Large intestine (tissue), 3 donors: ENCODE measurements at regions not wholly inside any gene's neighbourhood (a gene's known extent, or its start where the extent isn't known, plus 50 kb on each side); places are given as distances from the start of the nearest gene placed in this dataset.

Experiments used
- DNase-seq, 2 donors: peaks; one replicate each; pipeline versions ENCODE4 v3.0.0 to v3.0.0-alpha.2; 2013
- H3K27ac ChIP-seq: one replicate; pipeline ENCODE4 v1.5.1; 2013; ENCODE audit warnings: low read length
- H3K27me3 ChIP-seq: 2 replicates; pipeline ENCODE4 v1.6.1; 2013; ENCODE audit warnings: low read length; ENCODE audit not compliant: control insufficient read depth, insufficient read depth
- H3K36me3 ChIP-seq: 2 replicates; pipeline ENCODE4 v1.6.1; 2013; ENCODE audit warnings: low read length; ENCODE audit not compliant: control insufficient read depth, insufficient read depth
- H3K4me1 ChIP-seq: one replicate; pipeline ENCODE4 v1.6.1; 2013; ENCODE audit warnings: low read length; ENCODE audit not compliant: control insufficient read depth, insufficient read depth
- H3K4me3 ChIP-seq: one replicate; pipeline ENCODE4 v1.5.1; 2013; ENCODE audit warnings: low read length
- H3K9me3 ChIP-seq: one replicate; pipeline ENCODE4 v1.6.1; 2013; ENCODE audit warnings: mild to moderate bottlenecking, low read depth, low read length, moderate library complexity; ENCODE audit not compliant: control insufficient read depth
- WGBS: methylation state at CpG from one replicate; pipeline ENCODE4 v1.1.5; 2013; ENCODE audit warnings: low lambda C conversion rate; ENCODE audit not compliant: insufficient coverage; 5-methylcytosine and 5-hydroxymethylcytosine counted together

DNA sequence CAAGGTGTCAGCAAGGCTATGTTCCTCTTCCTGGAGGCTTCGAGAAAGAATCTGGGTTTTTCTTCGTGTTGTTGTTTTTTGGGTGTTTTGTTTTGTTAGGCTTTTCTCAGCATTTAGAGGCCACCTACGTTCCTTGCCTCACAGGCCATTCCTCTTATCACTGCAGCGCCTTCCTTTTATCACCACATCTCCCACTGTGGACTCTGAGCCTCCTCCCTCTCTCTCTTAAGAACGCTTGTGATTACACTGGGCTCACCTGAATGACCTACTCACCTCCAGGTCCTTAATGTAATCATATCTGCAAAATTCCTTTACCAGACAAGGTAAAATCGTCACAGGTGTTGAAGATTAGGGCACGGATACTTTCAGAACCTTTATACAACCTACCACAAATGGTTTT, 340.8 kb downstream of the DTWD2 start:
- DNase-seq: peak; percentile 24 to 60
- Histone ChIP-seq H3K4me3 (no peak overlapping the region), H3K27me3 (no peaks in the 10 kb centered on the region), H3K27ac (peak overlapping the region; percentile 3), H3K4me1 (peaks cover 11% of the 10 kb centered on the region), H3K36me3 (no peaks in the 10 kb centered on the region), H3K9me3 (no peaks in the 10 kb centered on the region)
- 17% methylated on average over 1 of the region's 7 CpGs for WGBS

DNA sequence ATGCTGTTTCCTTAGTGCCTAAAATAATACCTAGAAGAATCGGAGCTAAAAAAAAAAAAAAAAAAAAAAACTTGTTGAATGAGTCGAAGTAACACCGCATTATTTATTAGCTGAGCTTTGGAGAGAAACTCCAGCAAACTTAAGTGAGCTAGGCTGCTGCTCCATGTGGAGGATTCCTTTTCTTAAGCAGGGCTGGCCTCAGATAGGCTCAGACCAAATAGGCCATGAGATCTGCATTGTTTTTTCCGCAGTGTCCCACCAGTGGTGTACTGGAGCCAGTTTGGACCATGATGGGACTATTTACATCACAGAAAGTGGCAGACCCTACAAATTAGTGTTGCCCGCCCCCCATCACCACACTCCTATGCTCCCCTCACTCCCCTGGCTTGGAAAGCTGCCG, 341.4 kb downstream of the DTWD2 start:
- no peaks in the 10 kb centered on the region for H3K9me3 ChIP-seq
- no peak overlapping the region for H3K27ac ChIP-seq
- peaks cover 11% of the 10 kb centered on the region for H3K4me1 ChIP-seq
- H3K4me3 ChIP-seq: no peak overlapping the region
- H3K27me3 ChIP-seq: no peaks in the 10 kb centered on the region
- no peak for DNase-seq
- H3K36me3 ChIP-seq: no peaks in the 10 kb centered on the region
- no CpG with 5 or more reads among the region's 6 CpGs for WGBS

DNA sequence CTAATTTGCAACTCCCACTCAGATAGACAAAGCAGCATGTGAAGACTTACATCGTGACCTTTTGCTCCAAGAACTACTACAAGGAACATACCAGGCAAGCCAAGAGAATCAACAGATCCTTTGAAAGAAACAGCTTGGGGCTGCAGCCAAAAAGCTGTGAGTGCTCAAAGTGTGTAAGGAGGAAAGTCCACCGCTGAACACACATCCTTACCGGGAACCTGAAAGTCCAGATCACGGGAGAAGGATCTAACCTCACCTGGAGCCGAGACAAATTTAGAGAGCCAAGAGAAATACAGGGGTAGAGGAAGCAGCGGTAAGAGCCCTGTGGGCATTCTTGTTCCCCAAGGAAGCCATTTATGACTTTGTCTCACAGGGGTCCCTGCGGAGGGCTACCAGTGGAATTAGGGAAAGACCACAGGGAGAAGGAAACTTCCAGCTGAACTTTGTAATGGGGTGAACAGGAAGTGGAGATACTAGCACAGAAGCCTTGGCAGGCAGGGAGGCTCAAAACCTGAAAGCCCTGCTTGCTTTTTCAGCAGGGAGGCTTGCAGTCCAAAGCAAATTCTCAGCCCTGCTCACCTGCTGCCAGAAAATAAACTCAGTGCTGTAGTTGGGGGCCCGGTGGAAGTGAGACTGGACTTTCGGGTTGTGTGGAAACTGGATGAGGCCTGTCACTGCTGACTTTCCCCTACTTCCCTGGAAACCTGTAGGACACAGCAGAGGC, 350.2 kb downstream of the DTWD2 start:
- no peak for DNase-seq
- Histone ChIP-seq H3K27me3 (no peaks in the 10 kb centered on the region), H3K9me3 (peaks cover 3% of the 10 kb centered on the region), H3K4me3 (no peak overlapping the region), H3K27ac (no peak overlapping the region), H3K36me3 (no peaks in the 10 kb centered on the region), H3K4me1 (no peaks in the 10 kb centered on the region)
- WGBS: 100% methylated on average over 1 of the region's 9 CpGs

DNA sequence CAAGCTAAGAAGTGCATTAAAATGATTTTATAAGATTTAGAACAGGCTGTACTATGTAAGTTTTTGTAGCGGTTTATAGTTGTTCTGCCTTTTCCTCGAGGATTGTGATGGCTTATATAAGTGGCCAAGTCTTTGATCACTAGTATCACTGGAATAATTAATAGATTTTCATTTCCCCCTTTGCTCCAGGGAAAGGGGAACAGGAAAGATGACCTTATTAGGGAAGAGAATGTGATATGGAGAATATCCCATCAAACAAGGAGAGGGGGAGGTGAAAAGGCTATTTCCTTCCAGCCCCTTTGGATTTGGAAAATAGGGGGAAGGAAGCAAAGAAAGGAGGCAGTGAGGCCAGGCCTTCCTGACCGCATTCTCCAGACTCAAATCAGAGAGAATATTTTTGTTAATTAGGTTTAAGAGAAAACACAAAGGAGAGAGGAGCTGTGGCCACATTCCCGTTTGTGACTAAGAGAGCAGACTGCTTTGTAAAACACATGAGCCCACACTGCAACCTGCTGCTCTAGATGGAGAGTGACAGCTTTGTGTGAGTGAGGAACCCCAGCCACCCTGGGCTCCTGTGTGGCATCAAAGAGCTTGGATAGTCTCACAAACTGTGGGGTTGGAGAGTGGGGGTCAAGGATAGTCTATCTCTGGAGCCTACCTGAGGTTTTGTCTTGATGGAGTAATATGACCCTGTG, 359.5 kb downstream of the DTWD2 start:
- Histone ChIP-seq H3K9me3 (no peaks in the 10 kb centered on the region), H3K27me3 (no peaks in the 10 kb centered on the region), H3K36me3 (no peaks in the 10 kb centered on the region), H3K27ac (no peak overlapping the region), H3K4me3 (no peak overlapping the region), H3K4me1 (no peaks in the 10 kb centered on the region)
- WGBS: 70% methylated on average over 2 of the region's 4 CpGs
- DNase-seq: no peak

DNA sequence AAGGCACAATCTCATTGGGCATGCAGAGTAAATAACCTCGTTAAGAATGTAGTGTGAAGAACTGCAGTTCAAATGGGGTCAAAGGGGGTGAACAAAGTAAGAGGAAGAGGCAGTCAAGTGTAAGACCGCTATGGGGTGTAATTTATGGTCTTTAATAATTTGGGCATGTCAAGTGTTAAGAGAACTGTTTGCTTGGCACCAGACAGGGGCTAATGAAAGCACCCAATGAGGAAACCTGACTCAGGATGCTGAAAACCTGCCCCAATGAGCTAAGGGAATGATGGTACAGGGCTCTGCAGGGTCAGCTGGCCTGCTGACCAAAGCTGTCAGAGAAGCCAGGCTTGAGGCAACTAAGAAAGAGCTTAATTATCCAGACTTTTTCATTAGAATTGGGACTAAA, 368.1 kb downstream of the DTWD2 start:
- Histone ChIP-seq H3K36me3 (no peaks in the 10 kb centered on the region), H3K4me3 (no peak overlapping the region), H3K9me3 (no peaks in the 10 kb centered on the region), H3K4me1 (no peaks in the 10 kb centered on the region), H3K27me3 (no peaks in the 10 kb centered on the region), H3K27ac (no peak overlapping the region)
- WGBS: 50% methylated on average over 1 of the region's 2 CpGs
- DNase-seq: no peak

DNA sequence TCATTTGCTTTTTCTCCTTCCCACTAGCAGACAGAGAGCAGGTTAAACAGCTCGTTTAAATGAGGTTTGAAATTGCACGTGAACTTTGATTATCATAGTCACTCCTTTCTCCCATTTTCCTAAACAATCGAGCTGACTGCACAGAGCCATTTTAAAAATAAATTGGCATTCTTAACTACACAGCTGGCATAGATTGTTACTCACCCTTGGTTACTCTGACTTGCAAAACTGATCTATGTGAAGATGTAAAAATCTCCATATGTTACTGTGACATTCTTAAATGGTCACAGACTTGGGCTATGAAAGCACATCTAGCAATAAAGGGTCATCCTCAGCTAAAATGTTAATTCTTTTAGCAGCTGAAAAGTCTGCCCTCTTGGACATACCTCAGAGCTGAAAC, 368.5 kb downstream of the DTWD2 start:
- Histone ChIP-seq H3K9me3 (no peaks in the 10 kb centered on the region), H3K4me1 (no peaks in the 10 kb centered on the region), H3K36me3 (no peaks in the 10 kb centered on the region), H3K27ac (no peak overlapping the region), H3K27me3 (no peaks in the 10 kb centered on the region), H3K4me3 (no peak overlapping the region)
- no peak for DNase-seq
- no CpG with 5 or more reads among the region's 3 CpGs for WGBS

DNA sequence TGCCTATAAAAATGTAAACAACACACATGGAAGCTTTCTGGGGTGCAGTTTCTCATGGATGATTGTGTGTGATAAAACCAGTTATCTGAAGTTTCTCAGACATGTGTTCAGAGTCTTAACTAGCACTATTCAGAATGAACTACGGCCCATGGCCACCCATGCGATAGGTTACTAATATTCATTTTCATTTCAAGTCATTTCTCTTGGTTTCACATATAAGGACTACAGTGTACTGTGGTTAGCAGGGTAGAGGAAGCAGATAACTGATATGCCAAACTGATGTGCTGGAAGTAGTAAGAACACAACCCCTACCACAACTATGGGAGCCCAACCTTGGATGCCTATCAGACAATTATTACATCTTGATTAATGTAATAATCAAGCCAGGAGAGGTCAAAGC, 372.1 kb downstream of the DTWD2 start:
- no CpG with 5 or more reads among the region's 2 CpGs for WGBS
- Histone ChIP-seq H3K9me3 (no peaks in the 10 kb centered on the region), H3K27me3 (no peaks in the 10 kb centered on the region), H3K36me3 (no peaks in the 10 kb centered on the region), H3K4me3 (no peak overlapping the region), H3K27ac (no peak overlapping the region), H3K4me1 (no peaks in the 10 kb centered on the region)
- DNase-seq: no peak

DNA sequence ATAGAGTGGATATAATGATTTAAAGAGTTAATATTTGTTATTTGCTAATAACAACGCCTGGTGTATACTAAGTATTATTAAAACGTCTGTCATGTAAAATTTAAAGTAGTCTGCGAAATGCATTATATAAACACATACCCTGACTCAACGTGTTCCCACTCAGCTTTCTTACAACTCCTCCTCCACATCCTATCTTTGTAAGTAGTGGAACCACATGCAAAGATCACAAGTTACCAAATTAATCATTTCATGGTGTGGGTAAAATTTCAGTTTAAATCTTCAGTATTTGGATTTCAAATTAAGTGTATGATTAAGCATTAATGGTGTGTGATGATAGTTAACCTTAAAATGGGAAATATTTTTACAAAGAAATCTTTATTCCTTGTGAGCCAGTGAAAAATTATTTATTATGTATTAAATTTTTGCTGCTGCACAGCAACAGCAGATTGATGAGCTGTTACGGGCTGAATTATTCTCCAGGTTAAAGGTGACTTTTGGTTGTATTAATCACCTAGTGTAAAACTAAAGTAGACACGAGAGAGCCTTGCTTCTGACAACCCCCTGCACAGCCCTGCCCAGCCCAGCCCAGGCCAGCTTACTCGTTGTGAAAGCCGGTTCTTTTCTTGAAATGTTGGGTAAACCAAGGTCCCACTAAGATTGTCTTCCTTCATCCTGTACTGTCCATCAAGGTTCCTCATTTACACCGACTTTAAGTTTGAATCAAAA, 373.5 kb downstream of the DTWD2 start:
- H3K27ac ChIP-seq: no peak overlapping the region
- H3K36me3 ChIP-seq: no peaks in the 10 kb centered on the region
- no peaks in the 10 kb centered on the region for H3K4me1 ChIP-seq
- no peak for DNase-seq
- 61% methylated on average over 3 of the region's 9 CpGs for WGBS
- no peak overlapping the region for H3K4me3 ChIP-seq
- no peaks in the 10 kb centered on the region for H3K9me3 ChIP-seq
- H3K27me3 ChIP-seq: no peaks in the 10 kb centered on the region

DNA sequence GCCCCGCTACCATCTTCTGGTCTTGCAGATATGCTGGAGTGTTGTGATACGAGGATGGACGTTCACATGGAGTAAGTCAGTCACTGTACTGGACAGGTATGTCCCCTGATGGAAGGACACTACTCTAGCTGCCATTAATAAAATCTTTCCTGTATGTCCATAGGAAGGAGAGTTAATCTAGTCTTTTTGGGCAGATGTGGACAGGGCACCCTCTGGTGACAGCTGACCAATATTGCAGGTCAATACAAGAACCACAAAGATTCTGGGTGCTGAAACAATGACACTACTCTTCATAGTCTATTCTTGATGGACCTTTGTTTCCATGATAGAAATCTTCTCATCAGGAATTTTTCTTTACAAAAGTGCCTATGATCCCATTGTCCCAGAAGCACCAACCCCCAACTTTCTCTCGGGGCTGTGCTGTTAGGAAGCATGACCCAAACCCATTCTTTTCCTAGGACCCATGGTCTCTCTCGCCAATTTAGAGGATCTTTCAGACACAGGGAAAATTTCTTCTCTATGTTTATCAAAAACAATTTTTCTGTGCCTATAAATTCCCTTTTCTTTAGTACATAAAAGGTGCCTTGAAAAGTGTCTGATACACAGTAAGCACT, 376.9 kb downstream of the DTWD2 start:
- WGBS: no CpG with 5 or more reads among the region's 5 CpGs
- Histone ChIP-seq H3K27ac (no peak overlapping the region), H3K4me3 (no peak overlapping the region), H3K4me1 (no peaks in the 10 kb centered on the region), H3K27me3 (no peaks in the 10 kb centered on the region), H3K36me3 (no peaks in the 10 kb centered on the region), H3K9me3 (no peaks in the 10 kb centered on the region)
- no peak for DNase-seq

DNA sequence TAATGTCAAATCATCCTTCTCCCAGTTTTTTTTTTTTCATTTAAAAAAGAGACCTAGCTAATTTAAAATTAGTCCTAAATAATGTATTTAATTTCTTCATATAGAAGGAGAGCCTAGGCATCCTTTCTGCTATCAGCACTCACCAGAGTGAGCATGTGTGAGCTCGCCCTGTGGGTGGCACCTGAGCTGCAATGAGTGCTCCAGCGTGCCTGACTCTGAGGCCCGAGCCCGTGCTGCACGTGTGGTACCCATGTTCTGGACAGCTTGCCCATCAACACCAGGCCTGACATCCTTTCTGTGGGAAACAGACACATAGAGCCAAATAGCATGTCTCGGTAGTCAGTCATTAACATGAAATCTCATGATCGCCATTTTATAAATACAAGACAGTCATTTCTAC, 381.4 kb downstream of the DTWD2 start:
- no CpG with 5 or more reads among the region's 7 CpGs for WGBS
- no peaks in the 10 kb centered on the region for H3K27me3 ChIP-seq

More for the DNA sequence above, 381.4 kb downstream of the DTWD2 start:
- no peaks in the 10 kb centered on the region for H3K36me3 ChIP-seq
- no peak for DNase-seq
- H3K4me3 ChIP-seq: no peak overlapping the region
- no peaks in the 10 kb centered on the region for H3K4me1 ChIP-seq
- H3K9me3 ChIP-seq: no peaks in the 10 kb centered on the region
- no peak overlapping the region for H3K27ac ChIP-seq
